Keratinocyte (primary cell): ENCODE measurements at regions not wholly inside any gene's neighbourhood (a gene's known extent, or its start where the extent isn't known, plus 50 kb on each side); places are given as distances from the start of the nearest gene placed in this dataset.
A peak's percentile ranks its signal among the peaks of the same experiment; 100 is the strongest.

Experiments
- DNase-seq: peaks from one replicate; pipeline ENCODE4 v3.0.0-alpha.2; 2011; ENCODE audit warnings: low read depth, missing footprints, low spot score
- FAIRE-seq: peaks from 2 replicates; lab custom pipeline; 2011; peaks lifted over from hg19 to GRCh38; lab: Jason Lieb, UNC
- H2AFZ ChIP-seq: 2 replicates; pipeline ENCODE4 v1.6.0; 2012; ENCODE audit warnings: low read length, control low read depth, inconsistent platforms; ENCODE audit not compliant: control insufficient read depth
- H3K27ac ChIP-seq: 2 replicates; pipeline ENCODE4 v1.5.1; 2011; ENCODE audit warnings: low read length; ENCODE audit not compliant: control insufficient read depth, insufficient read depth
- H3K27me3 ChIP-seq: 3 replicates; pipeline ENCODE4 v1.6.0; 2011; ENCODE audit warnings: low read length; ENCODE audit not compliant: control insufficient read depth, insufficient read depth; ENCODE audit errors: extremely low read depth
- H3K36me3 ChIP-seq, 2 experiments: 2 replicates in 1 of 2; 3 replicates in 1 of 2; pipeline ENCODE4 v1.5.1; 2011; ENCODE audit warnings: low read length in 2 of 2, mild to moderate bottlenecking in 1 of 2; ENCODE audit not compliant: control insufficient read depth in 2 of 2, insufficient read depth in 2 of 2; ENCODE audit errors: extremely low read depth in 1 of 2
- H3K4me1 ChIP-seq: 3 replicates; pipeline ENCODE4 v1.5.1; 2011; ENCODE audit warnings: low read length; ENCODE audit not compliant: control insufficient read depth, insufficient read depth; ENCODE audit errors: extremely low read depth
- H3K4me2 ChIP-seq: 3 replicates; pipeline ENCODE4 v1.6.0; 2011; ENCODE audit warnings: low read depth, low read length; ENCODE audit not compliant: control insufficient read depth, insufficient read depth; ENCODE audit errors: extremely low read depth
- H3K4me3 ChIP-seq, 3 experiments: fragments of 200-600 bp in 1 of 3; sonication (generic) in 1 of 3; 2 replicates in 2 of 3; 3 replicates in 1 of 3; pipeline ENCODE4 v1.5.1; 2011 to 2016; ENCODE audit warnings: low read length in 3 of 3, mild to moderate bottlenecking in 3 of 3, control low read depth in 2 of 3, inconsistent platforms in 1 of 3, low read depth in 1 of 3, mixed read lengths in 1 of 3, mixed run types in 1 of 3, moderate library complexity in 1 of 3; ENCODE audit not compliant: control insufficient read depth in 2 of 3, insufficient read depth in 2 of 3; ENCODE audit errors: extremely low read depth in 1 of 3
- H3K79me2 ChIP-seq: 2 replicates; pipeline ENCODE4 v1.6.0; 2012; ENCODE audit warnings: low read length; ENCODE audit not compliant: control insufficient read depth, insufficient read depth
- H3K9ac ChIP-seq: 3 replicates; pipeline ENCODE4 v1.6.0; 2011; ENCODE audit warnings: low read length; ENCODE audit not compliant: control insufficient read depth, insufficient read depth; ENCODE audit errors: extremely low read depth
- H3K9me1 ChIP-seq: 3 replicates; pipeline ENCODE4 v1.6.0; 2011; ENCODE audit warnings: low read length; ENCODE audit not compliant: control insufficient read depth, insufficient read depth; ENCODE audit errors: extremely low read depth
- H3K9me3 ChIP-seq: 2 replicates; pipeline ENCODE4 v1.5.1; 2012; ENCODE audit warnings: low read depth, low read length; ENCODE audit not compliant: control insufficient read depth
- H4K20me1 ChIP-seq: 3 replicates; pipeline ENCODE4 v1.6.0; 2011; ENCODE audit warnings: low read length; ENCODE audit not compliant: control insufficient read depth, insufficient read depth; ENCODE audit errors: extremely low read depth
- CTCF ChIP-seq, 3 experiments: IDR thresholded peaks in 1 of 3; conservative IDR thresholded peaks in 1 of 3; optimal IDR thresholded peaks in 1 of 3; 2 replicates in 2 of 3; 3 replicates in 1 of 3; pipeline versions ENCODE3 to v1.5.1; 2011; ENCODE audit warnings: low read length in 3 of 3, mild to moderate bottlenecking in 3 of 3, moderate library complexity in 2 of 3, control low read depth in 1 of 3, inconsistent platforms in 1 of 3; ENCODE audit not compliant: insufficient read depth in 2 of 3; ENCODE audit errors: extremely low read depth in 1 of 3
- EZH2 ChIP-seq: IDR thresholded peaks from one replicate; pipeline ENCODE4 v1.6.1; 2012; ENCODE audit warnings: inconsistent platforms, mild to moderate bottlenecking, low read length, moderate library complexity
- dilution Hi-C: fragments of 300-500 bp; cut with MboI; formaldehyde crosslinking; loops from one replicate; pipeline ENCODE4 v1.7.0; 2020; ENCODE audit warnings: low sequenced_read_pairs; ENCODE audit not compliant: extremely low pct_ligation_motif_present

- FAIRE-seq (no peak), DNase-seq (no peak)
- H3K4me2 ChIP-seq = no peak overlapping the region
- no peak overlapping the region for H2AFZ ChIP-seq
- no peaks in the 10 kb centered on the region for H4K20me1 ChIP-seq
- H3K27me3 ChIP-seq = no peaks in the 10 kb centered on the region
- H3K79me2 ChIP-seq = no peaks in the 10 kb centered on the region
- TF ChIP-seq EZH2 (no peak), CTCF (optimal IDR thresholded peaks at IDR 0.05 in 1 of 3, IDR thresholded peaks at IDR 0.05 in 1 of 3, conservative IDR thresholded peaks at IDR 0.05 in 1 of 3; ENCODE audit: extremely low read depth in 1 of 3, insufficient read depth in 2 of 3, low read length in 3 of 3) (no peak)
- no peak overlapping the region for H3K9ac ChIP-seq
- no peaks in the 10 kb centered on the region for H3K4me1 ChIP-seq
- H3K9me3 ChIP-seq = no peaks in the 10 kb centered on the region
- no peak overlapping the region for H3K27ac ChIP-seq
- H3K36me3 ChIP-seq = no peaks in the 10 kb centered on the region
- H3K4me3 ChIP-seq = no peak overlapping the region
- no peaks in the 10 kb centered on the region for H3K9me1 ChIP-seq
- dilution Hi-C loops = loop anchor here (25.0 kb wide), 1 partner anchor 88 kb away; no protein-coding TSS in a partner anchor
Observed at GRCh38 chr17:33650304-33650703, 357.2 kb upstream of the ASIC2 start.

- H3K4me3 ChIP-seq = no peak overlapping the region
- no peaks in the 10 kb centered on the region for H4K20me1 ChIP-seq
- H3K9ac ChIP-seq = no peak overlapping the region
- no peaks in the 10 kb centered on the region for H3K36me3 ChIP-seq
- no peak overlapping the region for H3K4me2 ChIP-seq
- no peak for TF ChIP-seq EZH2
- peak; percentile 28 to 46 (median 42) for TF ChIP-seq CTCF (optimal IDR thresholded peaks at IDR 0.05 in 1 of 3, IDR thresholded peaks at IDR 0.05 in 1 of 3, conservative IDR thresholded peaks at IDR 0.05 in 1 of 3; ENCODE audit: extremely low read depth in 1 of 3, insufficient read depth in 2 of 3, low read length in 3 of 3)
- H3K27me3 ChIP-seq = no peaks in the 10 kb centered on the region
- no peaks in the 10 kb centered on the region for H3K79me2 ChIP-seq
- H3K4me1 ChIP-seq = no peaks in the 10 kb centered on the region
- FAIRE-seq (no peak), DNase-seq (no peak)
- H2AFZ ChIP-seq = no peak overlapping the region
- H3K27ac ChIP-seq = no peak overlapping the region
- no peaks in the 10 kb centered on the region for H3K9me3 ChIP-seq
- dilution Hi-C loops = loop anchor here (25.0 kb wide), 1 partner anchor 89 kb away; no protein-coding TSS in a partner anchor
- no peaks in the 10 kb centered on the region for H3K9me1 ChIP-seq
Observed at GRCh38 chr17:33651686-33652085, 358.6 kb upstream of the ASIC2 start.
